NK-92 treated with Interleukin-12 subunit alpha and Interleukin-12 subunit beta, amount 100 ng/mL, for 24 hours (cell line): ENCODE measurements at regions not wholly inside any gene's neighbourhood (a gene's known extent, or its start where the extent isn't known, plus 50 kb on each side); places are given as distances from the start of the nearest gene placed in this dataset.
"Not testable (repeated sequence)": the region's sequence is repeated elsewhere in the genome, so short reads cannot be mapped to it uniquely, and the experiment has no call there.

Experiments used
- DNase-seq: peaks from one replicate; lab custom pipeline; 2025; lab: John Stamatoyannopoulos, UW

DNA sequence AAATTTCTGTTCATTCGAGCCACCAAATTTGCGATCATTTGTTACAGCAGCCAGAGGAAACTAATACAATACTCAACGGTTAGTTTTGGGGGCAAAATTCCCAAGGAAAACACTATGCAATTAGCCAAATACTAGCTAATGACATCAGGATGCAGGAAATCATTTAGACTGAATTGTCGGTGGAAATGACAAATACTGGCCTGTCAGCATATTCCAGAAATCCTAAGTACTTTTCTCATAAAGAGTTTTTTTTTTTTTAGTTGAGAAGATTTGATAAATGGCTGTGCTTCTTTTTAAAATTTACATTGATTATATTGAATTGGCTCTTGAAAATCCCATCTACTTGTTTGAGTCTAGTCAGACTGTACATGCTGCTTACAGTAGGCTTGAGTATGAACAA, 410.1 kb downstream of the SUCLG1 start:
- no peak for DNase-seq

DNA sequence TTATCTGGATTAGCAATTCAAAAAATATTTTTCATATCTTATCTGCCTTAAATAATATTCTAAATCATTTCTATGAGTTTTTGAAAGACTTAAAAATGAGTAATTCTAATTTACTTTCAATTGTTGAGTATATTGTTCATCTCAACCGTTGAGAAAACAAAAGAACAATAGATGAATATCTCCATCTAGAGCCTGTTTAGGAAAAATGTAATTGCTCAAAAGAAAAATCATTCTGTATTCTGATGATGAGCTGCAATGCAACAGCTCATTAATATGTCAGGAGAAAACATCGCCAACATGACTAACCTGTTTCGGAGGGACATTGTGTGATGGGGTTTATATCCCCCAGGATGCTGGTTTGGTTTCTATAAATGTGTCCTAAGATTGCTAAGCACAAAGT, 417.6 kb downstream of the SUCLG1 start:
- DNase-seq = no peak

DNA sequence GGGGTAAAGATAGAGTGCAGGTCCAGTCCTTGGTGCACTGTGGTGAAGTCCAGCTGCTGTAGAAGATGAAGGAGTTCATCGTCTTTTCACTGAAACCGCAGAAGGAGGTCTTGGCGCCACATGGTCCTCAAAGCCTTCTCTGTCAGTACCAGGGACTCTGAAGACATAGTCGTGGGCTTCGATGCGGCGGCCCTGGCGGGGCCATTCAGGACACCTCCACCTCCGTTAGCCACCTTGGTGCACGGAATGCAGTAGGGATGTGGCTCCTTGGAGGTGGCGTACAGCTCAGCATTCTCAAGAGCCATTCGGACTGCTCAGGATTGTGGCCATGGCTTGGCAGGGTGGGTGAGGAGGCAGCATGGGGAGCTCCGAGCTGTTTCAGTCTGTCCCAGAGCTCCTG, 418.8 kb downstream of the SUCLG1 start:
- no peak for DNase-seq

DNA sequence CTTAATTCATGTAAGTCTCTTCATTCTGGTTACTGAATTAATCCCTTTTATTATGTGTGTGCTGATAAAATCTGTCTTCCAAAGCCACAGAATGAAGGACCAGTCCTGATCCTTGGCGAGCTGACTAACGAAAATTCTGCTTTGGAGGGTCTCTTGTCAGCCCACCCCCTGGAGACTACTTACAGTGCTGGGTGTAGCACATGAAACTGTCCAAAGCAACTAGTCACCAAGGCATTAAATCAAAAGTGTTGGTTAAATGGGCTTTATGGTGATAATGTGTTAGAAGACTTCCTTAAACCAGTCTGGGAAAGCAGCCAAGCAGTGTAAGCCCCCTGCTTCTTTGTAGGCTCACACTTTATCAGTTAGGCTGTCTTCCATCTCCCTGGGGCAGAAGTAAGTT, 420.2 kb downstream of the SUCLG1 start:
- no peak for DNase-seq

DNA sequence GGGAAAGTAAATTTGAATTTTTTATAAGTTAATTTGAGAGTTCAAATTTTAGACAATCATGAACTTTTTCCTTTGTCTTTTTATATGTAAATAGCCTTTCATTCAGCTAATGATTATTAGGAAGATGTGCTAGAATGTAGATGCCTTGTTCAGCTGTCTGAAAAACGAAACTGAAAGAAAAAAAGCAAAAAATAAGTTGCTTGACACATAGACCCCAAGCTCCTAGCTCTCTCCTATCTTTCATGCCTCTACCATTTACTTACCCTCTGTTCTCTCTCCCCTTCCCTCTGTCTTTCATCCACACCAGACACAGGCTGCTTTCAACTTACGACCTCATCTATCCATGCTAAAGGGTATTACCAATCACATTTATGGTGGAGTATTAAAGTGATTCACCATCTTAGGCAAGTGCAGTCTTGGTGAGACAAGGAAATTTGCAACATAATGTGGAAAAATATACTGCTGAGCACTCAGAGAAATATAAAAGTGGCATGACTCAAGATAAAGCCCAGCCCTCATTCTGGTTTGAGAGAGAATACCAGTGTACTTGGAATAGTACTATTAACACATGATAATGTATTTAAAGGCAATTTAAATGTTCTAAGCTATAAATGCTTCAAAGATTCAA, 425.6 kb downstream of the SUCLG1 start:
- DNase-seq = no peak

DNA sequence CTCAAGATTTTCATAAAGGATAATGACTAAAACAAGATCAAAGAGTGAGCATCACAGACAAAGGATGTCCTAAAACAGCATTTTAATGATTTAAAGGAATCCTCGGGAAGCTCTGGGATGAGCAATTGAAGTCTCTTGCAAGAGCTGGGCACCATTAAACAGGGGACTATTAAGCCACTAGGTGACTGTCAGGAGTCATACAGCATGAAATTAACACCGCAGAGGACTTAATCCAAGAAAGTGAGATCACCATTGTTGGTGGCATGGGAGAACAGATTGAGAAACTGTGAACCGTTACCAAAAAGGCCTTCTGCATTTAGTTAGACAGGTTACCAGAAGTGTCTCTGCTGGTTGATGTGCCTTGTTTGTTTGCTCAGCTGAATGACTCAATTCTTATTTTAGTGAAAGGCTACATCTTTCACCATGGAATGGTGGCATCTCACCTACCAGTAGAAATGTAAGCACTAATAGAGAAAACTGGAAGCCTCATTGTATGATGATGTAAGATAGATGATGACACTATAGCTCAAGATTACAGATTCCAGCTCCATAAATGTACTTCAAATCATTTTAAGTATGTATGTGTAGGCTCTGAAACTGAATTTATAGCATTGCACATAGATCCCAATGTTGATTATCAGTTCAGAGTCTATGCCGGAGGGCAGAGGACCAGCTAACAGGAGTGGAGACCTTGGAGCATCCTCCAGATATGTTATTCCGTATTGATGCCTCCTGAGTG, 427.6 kb downstream of the SUCLG1 start:
- DNase-seq = no peak

DNA sequence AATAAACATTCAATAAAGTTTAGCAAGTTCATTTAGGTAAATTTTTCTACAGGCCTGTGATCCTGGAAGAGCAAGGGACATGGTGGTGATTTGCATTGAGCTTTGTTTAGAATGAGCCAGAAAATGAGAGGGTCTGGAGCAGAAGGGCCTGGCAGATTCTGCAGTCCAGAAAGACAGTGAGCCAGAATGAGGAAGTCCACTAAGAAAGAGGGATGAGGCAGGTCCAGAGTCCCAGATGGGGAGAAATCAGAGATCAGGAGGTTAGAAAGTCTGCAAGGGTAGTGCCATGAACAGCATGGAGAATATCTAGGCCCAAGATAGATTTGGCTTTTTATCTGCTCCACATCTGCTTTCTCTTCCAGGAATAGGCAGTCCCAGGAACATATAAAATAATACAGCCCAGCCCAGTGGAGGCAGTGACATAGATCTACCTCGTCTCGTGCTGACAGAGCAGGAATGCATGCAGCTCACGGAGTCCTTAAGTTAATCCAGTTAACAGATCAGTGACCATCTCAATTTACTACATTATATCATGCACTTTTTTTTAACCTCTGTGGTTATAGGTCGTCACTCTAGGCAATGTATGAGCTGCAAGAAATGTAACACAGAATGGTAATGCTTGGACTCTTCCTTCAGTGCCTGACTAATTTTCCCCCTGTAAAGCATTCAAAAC, 429.0 kb downstream of the SUCLG1 start:
- no peak for DNase-seq

DNA sequence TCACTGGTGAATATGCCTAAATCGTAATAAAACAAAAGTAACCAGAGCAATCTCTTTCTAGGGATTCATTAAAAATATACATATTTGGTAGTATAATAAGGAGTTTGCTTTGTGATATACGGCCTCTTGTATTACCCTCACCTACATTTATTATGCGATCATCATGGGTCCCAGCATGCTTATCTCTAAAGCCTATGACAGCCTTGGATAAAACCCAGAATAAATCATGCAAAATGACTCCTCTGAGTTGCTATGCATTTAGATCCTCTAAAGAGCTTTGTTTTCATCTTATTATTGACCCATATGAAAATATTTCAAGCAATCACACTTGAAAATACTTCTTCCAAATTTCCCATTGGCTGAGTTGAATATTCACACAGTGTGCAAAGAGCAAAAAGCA, 432.3 kb downstream of the SUCLG1 start:
- DNase-seq = no peak

DNA sequence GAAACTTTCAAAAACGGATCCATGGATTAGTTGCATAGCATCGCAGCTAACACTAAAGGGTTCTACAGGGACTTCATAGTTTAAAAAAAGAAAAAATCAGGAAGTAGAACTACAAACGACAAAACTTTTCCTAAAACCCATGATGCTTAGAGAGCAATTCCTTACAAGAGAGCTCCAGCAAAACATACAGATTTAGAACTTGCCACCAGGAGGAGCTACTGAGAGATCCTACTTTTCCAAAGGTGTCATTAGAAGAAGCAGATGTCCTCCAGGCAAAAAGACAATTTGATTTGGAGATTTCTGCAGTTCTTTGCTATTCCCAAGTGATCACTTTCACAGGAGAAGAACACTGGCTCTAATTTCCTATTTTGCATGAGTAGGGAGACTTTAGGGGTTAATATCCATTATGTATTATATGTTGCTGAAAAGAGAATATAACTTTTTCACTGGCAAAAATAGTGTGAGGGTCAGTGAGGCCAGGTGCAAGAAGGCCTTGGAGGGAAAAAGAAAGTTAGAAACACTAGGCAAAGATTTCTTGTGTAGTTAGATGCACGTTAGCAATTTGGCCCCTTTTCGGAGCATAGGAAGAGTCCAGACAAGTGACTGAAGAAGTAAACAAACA, 436.2 kb downstream of the SUCLG1 start:
- no peak for DNase-seq

DNA sequence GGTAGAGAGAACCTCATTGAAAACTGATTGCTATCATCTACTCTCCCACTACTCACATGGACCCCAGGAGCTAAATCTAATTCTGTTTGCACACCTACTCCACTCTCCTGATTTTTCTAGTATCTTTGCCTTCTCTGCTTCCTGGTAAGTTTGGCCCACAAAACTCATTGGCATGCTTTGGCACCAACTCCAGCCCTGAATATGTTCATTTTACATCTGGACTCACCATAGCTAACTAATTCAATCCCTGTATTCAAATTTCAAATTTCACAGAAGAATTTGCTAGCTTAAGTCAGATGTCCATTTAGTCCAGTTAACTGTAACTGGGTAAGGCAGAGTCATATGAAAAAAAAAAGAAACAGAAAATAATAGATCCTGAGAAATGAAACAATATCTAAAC, 442.1 kb downstream of the SUCLG1 start:
- DNase-seq = no peak

DNA sequence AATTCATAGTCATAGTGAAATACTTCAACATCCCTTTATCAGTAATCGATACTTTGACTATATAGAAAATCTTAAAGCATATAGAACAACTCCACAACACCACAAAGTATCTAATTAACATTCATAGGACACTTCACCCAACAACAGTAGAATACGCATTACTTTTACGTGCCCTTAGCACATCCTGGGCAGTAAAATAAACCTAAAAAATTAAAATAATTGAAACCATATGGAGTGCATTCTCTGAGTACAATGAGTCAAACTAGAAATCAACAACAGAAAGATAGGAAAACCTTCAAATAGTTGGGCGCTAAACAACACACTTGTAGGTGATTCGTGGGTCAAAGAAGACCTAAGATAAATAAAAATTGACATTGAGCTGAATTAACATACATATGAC, 442.9 kb downstream of the SUCLG1 start:
- no peak for DNase-seq

DNA sequence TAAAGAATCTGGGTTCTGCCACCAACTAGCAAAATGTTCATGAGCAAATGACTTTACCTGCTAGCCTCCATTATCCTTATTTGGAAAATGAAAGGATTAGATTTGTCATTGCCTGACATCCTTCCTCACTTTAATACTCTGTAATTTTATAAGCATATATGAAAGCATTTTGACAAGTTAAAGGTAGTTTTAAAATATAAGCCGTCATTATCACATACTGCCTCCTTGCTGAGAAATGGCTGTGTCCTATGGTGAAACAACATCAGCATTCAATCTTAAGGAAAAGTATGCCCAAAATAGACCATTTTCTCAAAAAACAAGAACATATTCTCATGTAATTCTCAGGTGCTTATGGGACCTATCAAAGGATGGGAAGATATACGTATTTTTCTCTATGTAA, 461.2 kb downstream of the SUCLG1 start:
- no peak for DNase-seq

DNA sequence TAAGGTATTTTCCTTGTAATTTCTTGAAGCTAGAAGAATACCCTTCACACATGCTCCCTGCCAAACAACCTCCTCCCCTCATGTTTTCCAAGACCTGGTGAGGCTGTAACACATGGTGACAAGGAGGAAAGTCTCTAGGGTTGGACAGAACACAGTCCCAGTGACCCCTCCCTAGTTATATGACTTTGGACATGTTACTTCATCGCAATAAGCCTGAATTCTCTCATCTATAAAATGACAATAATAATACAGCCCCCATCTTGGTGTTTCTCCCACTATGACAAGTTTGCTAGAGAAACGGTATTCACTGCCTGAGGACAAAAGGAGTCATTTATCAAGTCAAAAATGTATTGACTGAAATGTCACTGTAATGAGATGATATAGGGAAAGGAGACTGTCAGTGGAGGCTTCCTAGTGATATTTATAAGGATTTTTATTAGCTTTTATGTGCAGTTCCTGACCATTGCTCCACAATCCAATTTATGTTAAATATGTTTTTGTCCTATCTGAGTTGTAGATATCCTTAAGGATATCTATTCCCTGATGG, 464.4 kb downstream of the SUCLG1 start:
- DNase-seq = no peak

DNA sequence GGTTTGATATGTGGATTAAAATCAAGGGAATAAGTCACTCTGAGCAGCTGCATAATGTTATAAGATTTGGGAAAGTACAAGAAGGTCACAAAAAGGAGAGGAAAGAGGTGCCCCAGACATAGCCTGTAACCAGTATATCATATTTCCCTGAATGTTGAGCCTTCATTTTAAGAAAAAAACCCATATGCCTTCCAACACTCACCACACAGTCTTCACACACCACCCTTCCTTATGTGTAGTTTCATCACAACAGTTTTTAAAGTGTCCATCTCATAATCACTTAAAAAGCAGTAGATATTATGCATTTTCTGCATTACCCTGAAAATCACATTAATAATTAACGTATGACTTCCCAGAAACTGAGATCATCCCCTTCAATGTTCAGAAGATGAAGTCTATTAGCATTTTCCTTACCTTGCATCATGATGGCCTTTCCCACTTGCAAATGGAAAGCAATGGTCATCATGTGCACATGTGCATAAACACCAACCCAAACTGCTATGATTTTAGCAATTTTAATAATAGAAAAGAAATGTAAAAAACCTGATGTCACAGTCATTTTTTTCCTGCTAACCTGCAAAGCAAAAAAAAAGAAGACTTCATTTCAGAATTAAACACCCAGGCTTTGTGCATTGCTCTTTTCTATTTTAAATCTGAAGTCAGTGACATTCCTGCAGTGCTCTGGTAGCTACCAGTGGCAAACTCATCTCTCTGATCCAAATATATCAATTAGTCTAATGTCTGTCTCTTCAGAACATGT, 465.0 kb downstream of the SUCLG1 start:
- DNase-seq = no peak

DNA sequence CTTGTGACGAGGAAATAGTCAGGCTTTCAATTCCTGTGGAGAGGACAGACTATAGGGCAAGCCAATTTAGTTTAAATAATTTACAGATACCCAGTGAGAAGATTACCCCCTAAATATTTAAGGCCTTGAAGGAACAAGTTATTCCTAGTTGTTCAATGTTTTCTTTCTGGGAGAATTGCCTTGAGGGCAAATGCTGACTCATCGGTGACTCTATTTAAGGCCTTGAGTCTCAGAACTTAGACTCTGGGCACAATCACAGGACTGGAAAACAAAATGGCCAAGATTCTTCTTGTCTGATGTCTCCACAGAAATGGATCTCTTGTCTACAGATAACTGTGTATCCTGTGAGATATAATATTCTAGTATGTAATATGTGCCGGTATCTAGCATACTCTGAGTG, 467.1 kb downstream of the SUCLG1 start:
- DNase-seq = no peak

DNA sequence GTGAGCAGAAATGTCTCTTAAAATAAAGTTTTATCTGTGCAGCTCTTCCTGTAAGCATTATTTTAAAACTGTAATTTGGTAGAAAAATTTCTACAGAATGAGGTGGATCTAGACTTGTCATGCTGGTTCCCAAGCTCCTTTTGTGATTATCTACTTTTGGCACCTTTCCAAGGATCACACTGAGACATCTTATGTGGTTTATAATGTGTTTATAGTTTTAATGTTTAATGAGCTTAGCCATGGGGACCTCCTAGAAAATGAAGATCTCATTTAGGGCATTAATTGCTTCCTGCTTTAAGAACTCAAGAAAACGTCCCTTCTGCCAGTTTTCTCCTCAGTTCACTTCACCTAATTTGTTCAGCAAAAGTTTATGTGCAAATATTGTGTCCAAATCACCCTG, 468.4 kb downstream of the SUCLG1 start:
- DNase-seq = no peak

DNA sequence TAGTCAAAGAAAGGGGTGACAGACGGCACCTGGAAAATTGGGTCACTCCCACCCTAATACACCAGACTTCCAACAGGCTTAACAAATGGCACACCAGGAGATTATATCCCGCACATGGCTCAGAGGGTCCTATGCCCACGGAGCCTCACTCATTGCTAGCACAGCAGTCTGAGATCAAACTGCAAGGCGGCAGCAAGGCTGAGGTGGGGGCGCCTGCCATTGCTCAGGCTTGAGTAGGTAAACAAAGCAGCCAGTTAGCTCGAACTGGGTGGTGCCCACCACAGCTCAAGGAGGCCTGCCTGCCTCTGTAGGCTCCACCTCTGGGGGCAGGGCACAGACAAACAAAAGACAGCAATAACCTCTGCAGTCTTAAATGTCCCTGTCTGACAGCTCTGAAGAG, 482.5 kb downstream of the SUCLG1 start:
- DNase-seq = not testable (repeated sequence)

DNA sequence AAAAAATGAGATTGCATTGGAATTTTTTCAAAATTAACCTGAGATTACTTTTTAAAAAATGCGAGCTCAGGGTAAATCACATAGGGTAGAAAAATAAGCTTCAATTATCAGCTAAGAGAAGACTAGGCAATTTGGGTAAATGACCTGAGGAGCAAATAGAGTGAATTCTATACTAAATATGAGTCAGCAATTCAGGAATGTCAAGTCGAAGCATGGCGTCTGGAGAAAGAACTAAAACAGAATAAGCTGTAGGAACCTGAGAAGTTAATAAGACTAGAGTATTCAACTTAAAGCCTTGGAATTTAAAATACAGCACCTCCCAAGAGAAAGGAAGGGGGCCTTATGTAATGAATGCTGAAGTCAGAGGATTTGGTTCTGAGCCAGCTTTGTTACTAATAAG, 487.0 kb downstream of the SUCLG1 start:
- no peak for DNase-seq

DNA sequence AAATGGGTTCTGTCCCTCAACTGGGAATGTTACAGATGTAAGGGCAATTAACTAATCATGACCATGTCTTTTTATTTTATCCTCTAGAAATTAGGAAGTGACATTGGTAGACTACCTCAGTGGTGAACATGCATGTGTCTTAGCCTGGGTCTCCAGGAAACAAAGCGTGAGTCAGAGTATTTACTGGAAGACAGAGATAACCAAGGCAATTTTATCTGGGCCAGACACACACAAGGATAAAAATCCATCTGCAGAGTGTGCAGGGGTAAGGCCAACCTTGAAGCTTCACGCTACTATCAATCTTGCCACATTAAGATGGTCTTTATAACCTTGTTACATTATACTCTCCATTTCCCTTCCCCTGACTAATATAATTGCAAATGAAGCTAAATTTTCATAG, 487.5 kb downstream of the SUCLG1 start:
- no peak for DNase-seq

DNA sequence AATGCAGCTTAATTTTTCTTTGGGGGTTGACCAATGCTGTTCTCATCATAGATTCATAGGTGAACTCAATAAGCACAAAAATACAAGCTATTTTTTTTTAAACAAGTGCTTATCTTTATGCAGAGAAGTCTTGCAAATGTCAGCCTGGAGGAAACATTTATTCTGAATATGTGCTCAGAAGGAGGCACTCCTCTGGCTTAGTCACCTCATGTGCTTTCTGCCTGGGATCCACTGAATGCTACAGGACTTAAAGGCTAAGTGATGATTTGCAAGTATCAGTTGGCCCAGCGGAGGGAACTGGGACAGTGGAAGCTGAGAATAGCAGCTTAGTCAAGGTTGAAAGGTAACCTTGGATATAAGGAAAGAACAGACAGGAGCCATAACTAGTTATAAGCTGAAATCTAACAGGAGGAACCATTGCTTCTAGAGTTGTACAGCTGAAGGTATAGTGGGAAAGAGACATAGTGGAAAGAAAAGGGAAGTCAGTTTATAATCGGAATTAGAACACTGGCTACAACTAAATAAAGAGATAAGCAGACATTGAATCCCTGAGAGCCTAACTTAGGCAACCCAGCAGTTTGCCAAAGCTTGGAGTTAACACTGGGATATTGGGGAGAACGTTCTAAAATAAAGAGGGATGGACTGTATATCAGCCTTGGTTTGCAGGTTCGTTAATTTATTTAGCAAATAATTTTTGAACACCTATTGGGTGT, 488.7 kb downstream of the SUCLG1 start:
- no peak for DNase-seq

DNA sequence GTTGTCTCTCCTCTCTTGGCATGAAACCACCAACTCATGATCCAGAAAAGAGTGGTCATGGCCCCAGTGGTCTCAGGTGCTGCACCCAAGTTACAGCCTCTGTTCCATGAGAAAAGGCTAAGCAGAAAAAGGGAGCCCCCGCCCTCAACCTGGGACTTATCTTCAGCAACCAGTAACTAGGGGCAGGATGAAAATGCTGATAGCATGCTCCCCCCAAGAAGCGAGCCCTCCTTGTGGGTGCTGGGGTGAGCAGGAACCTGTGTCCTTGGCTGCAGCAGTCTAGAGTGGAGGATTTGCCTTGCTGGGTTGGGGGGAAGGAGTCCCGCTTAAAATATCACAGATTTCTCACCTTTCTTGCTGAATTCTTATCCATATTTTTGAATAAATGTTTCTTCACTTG, 490.0 kb downstream of the SUCLG1 start:
- DNase-seq = no peak
